GM10266 (cell line): ENCODE measurements at regions not wholly inside any gene's neighbourhood (a gene's known extent, or its start where the extent isn't known, plus 50 kb on each side); places are given as distances from the start of the nearest gene placed in this dataset.
"Not testable (repeated sequence)": the region's sequence is repeated elsewhere in the genome, so short reads cannot be mapped to it uniquely, and the experiment has no call there.

ENCODE experiments used
- DNase-seq: peaks from one replicate; pipeline ENCODE4 v3.0.0; 2012; ENCODE audit errors: extremely low spot score
- CTCF ChIP-seq: IDR thresholded peaks from 2 replicates; pipeline ENCODE4 v1.5.1; 2012; ENCODE audit warnings: mild to moderate bottlenecking, low read depth; ENCODE audit not compliant: control insufficient read depth, insufficient read depth; ENCODE audit errors: missing control alignments

GRCh38 chr9:129544761-129545160 lies 76.1 kb downstream of the C9orf50 start:
- TF ChIP-seq CTCF: no peak
- DNase-seq: no peak

- no peak for DNase-seq
- no peak for TF ChIP-seq CTCF
Measured at GRCh38 chr9:129542741-129543140, 78.2 kb downstream of the C9orf50 start.

- no peak for DNase-seq
Measured at GRCh38 chr9:129541270-129541669, 79.6 kb downstream of the C9orf50 start.

GRCh38 chr9:129539446-129539845 lies 81.5 kb downstream of the C9orf50 start:
- TF ChIP-seq CTCF: no peak
- DNase-seq: no peak

More at GRCh38 chr9:129541270-129541669, 79.6 kb downstream of the C9orf50 start:
- TF ChIP-seq CTCF: no peak

GRCh38 chr9:129531860-129532402 lies 89.0 kb downstream of the C9orf50 start:
- DNase-seq: not testable (repeated sequence)

- DNase-seq: not testable (repeated sequence)
Measured at GRCh38 chr9:129527955-129528354, 92.9 kb downstream of the C9orf50 start.

GRCh38 chr9:129525656-129526196 lies 95.2 kb downstream of the C9orf50 start:
- DNase-seq: no peak
- no peak for TF ChIP-seq CTCF

GRCh38 chr9:129524582-129525270 lies 96.2 kb downstream of the C9orf50 start:
- DNase-seq: no peak
- no peak for TF ChIP-seq CTCF
